Inferior parietal cortex (tissue), 1 donor: ENCODE measurements at regions not wholly inside any gene's neighbourhood (a gene's known extent, or its start where the extent isn't known, plus 50 kb on each side); places are given as distances from the start of the nearest gene placed in this dataset.
"Not testable (repeated sequence)": the region's sequence is repeated elsewhere in the genome, so short reads cannot be mapped to it uniquely, and the experiment has no call there.

Experiments
- DNase-seq: peaks from one replicate; pipeline ENCODE4 v3.0.0-alpha.2; 2016; ENCODE audit errors: extremely low spot score

GRCh38 chr4:112946127-112946526, 103.3 kb upstream of the ANK2 start:
- no peak for DNase-seq

DNA sequence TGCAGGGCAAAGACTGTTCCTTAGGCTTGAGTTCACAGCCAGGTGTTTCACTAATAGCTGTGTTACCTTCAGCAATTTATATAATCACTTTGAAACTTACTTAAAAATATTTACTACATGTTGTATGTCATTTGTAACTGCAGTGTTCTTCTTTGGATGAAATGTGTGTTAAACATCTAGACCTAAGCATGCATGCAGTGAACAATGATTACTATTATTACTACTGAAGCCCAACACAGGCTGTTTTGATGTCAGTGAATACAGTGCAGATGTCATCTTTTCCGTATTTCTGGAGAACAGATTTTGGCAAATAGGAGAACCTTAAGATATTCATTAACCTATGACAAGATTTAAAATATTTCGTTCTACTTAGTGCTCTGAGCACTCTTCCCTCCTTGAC, 101.8 kb upstream of the ANK2 start:
- no peak for DNase-seq

DNA sequence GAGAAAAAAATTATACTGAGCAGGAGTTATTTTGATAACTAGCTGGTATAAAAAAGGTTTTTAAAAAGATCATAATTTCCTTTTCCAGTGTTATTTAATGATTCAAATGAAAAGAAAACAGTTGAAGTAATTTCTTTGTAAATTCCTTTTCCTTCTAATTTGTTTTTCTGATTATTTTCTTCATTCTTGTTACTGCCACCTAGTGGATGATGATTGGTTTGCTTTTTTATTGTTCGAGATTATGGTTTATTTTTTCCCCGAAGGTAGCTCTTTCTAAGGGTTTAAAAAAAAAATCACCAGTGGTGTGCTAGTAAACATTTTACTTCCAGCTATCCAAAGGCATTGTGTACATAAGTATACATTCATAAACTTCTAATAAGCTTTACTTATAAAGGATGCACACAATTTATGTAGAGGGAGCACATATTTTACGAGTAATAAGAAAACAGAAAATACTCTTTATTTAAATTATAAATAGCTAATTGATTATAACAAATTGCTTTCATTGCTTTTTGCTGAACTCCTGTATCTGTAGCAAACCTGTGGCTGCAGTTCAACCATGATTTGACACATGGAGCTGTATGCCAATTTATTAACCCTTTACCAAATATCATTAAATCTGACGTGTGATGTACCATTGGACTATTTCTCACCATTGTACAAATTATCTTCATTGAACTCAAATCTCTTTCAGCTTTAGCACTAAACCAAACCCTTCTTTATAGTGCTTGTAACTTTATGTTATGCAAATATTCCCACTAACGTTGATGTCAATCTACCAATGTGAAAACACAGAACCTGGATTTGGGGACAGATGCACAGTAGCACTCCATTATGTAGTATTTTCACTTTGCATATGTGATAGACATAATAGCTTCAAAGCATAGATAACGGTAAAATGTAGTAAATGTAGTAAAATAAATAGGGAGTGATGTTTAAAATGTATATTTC, 97.8 kb upstream of the ANK2 start:
- peak; percentile 76 for DNase-seq

- DNase-seq: no peak
Observed at GRCh38 chr4:112952313-112952700, 97.1 kb upstream of the ANK2 start.

DNA sequence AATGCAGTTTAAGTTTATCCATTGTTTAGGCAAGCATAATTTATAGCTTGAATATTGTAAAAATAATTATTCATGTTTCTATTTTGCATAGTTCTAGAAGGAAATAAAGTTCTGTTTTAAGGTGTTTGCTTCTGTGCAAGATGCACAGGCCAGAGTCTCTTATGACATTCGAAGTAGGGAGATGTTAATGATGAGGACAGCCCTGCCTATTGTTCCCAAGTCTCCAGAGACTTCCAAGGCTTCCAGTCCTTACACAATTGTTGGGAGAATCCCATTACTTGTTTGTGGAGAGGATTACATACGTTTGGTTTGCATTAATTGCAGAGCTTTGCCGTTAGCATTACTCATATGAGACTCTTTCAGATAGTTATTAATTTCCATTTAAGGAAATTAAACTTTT, 96.2 kb upstream of the ANK2 start:
- no peak for DNase-seq

- DNase-seq: no peak
Observed at GRCh38 chr4:112954286-112954685, 95.2 kb upstream of the ANK2 start.

GRCh38 chr4:112956484-112956896, 93.0 kb upstream of the ANK2 start:
- DNase-seq: no peak

DNA sequence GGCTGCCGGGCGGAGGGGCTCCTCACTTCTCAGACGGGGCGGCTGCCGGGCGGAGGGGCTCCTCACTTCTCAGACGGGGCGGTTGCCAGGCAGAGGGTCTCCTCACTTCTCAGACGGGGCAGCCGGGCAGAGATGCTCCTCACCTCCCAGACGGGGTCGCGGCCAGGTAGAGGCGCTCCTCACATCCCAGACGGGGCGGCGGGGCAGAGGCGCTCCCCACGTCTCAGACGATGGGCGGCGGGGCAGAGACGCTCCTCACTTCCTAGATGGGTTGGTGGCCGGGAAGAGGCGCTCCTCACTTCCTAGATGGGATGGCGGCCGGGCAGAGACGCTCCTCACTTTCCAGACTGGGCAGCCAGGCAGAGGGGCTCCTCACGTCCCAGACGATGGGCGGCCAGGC, 91.7 kb upstream of the ANK2 start:
- not testable (repeated sequence) for DNase-seq

DNA sequence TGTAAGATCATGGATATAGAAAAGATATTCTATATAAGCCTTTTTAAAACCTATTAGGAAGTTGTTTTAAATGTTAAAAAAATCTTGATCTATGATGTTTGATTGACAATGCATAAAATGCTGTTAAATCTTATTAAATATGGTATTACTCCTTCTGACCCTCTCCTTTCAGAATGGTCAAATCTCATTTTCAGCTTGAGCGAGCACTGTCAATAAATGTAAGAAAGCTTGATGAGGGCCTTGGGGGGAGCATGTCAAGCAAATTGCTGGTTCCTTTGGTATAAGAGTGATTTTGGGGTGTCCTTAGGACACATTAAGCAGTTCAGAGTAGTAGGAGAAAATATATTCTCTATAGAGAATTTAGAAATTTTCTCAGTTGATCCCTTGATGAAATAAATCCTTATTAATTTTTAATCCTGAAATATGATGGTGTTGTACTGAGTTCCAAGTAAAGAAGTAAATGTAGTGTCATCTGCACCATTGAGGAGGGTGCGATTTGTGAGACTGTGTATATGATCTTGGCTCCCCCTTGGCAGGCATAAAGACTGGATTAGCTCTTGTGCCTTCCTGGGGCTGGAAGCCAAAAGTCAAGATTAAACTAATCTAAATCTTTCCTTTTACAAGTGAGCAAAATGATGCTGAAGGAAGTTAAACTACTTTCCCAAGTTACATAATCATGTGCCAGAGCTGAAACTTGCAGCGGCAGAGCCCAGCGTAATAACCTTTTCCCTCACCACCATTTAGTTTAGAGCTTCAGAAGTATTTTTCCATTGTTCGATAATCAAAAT, 82.6 kb upstream of the ANK2 start:
- DNase-seq: no peak

GRCh38 chr4:112968451-112969159, 80.8 kb upstream of the ANK2 start:
- no peak for DNase-seq

GRCh38 chr4:112970903-112971302, 78.5 kb upstream of the ANK2 start:
- DNase-seq: no peak

- DNase-seq: no peak
Observed at GRCh38 chr4:112973750-112974251, 75.7 kb upstream of the ANK2 start.

GRCh38 chr4:112975567-112976355, 73.7 kb upstream of the ANK2 start:
- DNase-seq: no peak

- DNase-seq: no peak
Observed at GRCh38 chr4:112978691-112979472, 70.6 kb upstream of the ANK2 start.

GRCh38 chr4:112979881-112980421, 69.5 kb upstream of the ANK2 start:
- DNase-seq: no peak

DNA sequence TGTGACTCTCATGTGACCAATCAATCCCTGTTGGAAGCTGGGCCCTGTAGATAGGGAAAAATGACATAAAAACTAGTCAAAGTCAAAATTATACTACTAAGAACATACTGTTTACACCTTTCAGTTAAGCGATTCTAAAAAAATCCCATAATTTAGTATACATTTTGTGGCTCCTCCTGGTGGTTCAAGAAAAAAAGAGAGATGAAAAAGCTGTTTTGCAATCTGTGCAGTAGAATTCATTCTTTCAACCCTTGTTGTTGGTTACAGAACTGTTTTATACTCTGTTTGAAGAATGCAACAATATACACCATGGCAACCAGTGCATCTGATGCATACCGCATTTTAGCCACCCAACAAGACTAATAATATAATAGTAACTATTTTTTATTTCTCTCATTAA, 66.8 kb upstream of the ANK2 start:
- DNase-seq: no peak

DNA sequence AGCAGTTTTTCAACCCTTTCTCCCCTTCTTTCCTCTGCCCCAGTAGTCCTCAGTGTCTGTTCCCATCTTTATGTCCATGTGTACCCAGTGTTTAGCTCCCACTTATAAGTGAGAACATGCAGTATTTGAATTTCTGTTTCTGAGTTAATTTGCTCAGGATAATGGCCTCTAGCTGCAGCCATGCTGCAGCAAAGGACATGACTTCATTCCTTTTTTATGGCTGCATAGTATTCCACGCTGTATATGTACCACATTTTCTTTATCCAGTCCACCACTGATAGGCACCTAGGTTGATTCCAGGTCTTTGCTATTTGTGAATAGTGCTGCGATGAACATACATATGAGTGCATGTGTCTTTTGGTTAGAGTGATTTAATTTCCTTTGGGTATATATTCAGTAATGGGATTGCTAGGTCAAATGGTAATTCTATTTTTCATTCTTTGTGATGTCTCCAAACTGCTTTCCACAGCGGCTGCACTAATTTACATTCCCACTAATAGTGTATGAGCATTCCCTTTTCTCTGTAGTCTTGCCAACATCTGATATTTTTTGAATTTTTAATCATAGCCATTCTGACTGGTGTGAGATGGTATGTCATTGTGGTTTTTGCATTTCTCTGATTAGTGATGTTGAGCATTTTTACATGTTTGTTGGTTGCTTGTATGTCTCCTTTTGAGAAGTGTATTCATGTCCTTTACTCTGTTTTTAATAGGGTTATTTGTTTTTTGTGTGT, 54.6 kb upstream of the ANK2 start:
- DNase-seq: no peak
